Stimulated activated CD8-positive, alpha-beta memory T cell treated with anti-CD3 and anti-CD28 coated beads, Interleukin-7, amount 100 ng/mL, for 24 hours (primary cell): ENCODE measurements at regions not wholly inside any gene's neighbourhood (a gene's known extent, or its start where the extent isn't known, plus 50 kb on each side); places are given as distances from the start of the nearest gene placed in this dataset.

Experiments
- DNase-seq: peaks from one replicate; pipeline ENCODE4 v3.0.0-alpha.2; 2020; ENCODE audit warnings: low read depth

DNA sequence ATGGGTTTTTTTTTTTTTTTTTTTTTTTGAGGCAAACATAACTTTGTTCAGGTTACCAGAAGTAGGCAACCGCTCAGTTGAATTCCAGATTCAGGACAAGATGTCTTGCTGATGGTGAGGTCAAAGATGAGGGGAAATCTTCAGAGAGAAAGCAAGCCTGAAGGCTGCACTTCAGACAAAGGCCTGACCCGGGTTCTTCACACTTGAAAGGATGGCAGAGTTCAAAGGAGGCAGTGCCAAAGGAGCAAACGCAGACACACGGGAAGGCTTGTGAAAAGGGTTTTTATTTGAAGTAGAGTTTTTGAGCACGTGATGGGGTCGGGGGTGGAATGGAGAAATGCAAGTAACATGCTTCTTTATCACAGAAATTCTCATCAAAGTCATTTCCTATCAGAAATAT lies 960.2 kb upstream of the EEF2KMT start:
- no peak for DNase-seq

DNA sequence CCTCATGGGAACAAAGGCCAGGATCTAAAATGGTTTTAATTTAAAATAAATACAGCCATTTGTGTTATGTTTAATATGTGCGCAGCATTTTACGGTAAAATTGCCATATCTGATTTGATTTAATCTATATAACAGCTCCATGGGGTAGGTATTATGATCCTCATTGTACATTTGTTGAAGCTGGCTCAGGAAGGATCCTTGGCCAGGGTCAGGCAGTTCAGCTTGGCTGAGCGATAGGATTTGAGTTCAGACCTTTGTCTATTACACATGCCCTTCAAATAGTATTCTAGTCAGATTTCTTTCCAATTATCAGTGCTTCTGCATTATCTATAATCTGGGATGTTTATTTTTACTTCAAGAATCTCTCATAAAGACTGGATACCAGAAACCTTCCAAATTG lies 950.4 kb upstream of the EEF2KMT start:
- no peak for DNase-seq

DNA sequence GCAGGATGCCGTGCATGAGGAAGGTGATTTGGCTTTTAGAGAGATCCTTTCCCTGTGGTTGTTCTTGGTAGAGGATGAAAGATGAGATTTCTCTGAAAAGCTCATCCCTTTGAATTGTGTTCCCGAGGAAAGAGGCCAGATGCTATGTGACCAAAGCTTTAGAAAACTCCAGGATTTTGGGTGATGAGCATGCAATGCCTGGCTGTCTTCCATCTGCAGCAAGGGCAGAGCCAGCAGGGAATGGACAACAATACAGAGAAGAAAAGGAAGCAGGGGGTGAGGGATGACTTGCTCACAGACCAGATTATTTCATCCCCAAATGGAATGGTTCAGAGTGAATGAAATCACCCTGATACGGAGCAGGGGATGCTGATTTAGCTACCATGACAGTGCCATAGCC lies 949.7 kb upstream of the EEF2KMT start:
- no peak for DNase-seq

DNA sequence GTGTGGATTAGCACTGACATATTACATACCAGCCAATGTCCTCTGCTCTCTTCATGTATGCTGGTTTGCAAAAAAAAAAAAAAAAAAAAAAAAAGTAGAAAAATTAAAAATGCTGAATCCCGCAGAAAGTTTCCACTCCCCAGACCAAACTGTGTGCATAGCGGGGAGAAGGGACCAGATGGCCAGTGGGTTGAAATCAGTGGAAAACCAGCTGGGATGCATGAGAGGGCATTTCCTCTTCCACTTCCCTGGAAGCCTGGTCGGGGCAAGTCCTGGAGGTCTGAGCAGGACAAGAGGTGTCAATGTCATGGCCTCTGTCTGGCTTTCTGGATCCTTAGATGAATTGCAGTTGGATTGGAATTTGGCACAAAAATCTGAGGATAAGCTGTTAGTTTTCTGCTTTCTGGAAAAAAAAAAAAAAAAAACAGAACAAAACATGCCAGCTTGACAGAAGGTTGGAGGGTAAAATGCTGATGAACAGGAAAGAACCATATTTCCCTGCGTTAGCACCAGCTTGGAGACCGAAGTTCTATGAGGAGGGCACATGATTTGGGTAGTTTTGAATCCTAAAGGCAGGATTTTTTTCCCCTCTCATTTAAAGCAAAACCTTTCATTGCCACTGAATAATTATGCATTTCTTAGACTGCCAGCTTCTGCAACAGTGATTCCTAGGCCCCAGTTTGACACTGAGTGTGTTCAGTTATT lies 941.5 kb upstream of the EEF2KMT start:
- DNase-seq, result no peak

DNA sequence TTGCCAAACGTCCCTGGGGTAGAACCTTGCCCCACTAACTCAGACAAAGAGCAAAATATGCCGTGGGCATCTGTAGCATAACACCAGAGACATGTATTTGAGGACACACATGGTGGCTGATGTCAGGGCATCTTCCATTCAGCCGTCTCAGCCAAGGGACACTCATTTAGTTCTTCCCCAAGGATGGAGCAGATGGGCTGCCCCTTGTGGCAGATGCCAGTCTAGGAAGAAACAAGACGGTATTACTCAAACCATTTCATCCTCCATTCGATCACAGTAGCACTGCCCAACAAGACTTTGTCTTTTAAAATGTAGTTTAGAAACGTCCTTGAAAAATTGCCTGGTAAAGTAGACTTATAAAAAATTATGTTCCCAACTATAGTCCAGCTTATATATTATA lies 937.6 kb upstream of the EEF2KMT start:
- DNase-seq, result no peak

DNA sequence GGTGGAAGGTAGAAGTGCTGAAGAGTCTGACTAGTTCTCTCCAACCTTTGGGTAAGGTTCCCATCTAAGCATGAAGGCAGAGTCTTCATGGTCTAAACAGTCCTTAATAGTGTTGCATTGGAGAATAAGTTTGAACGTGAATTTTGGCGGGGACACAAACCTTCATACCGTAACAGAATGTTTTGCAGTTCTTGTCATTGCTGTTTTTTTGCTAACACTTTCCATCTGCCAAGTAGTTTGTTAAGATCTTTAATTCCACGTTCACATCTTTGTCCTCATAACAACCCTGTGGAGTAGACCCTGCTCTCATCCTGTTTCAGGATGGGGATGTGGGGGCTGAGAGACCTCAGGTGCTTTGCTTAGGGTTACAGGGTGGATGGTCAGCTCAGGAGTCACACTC lies 936.9 kb upstream of the EEF2KMT start:
- no peak for DNase-seq

DNA sequence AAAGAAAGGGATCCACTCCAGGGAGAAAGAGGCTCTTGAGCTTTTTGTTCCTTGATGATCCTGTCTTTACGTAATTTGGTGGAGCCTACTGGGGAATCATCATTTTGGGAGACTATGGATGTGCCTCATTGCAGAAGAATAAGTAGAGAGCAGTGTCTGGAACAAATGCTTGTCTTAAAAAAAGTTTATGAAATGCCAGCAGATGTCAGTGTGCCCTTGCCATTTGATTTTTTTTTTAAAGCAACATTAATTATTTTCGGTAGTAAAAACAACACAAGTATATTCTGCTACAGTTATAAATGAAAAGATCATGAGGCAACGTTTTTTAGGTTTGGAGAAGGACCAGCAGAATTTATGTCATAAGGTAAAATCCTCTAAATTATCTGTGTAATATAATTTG lies 934.8 kb upstream of the EEF2KMT start:
- no peak for DNase-seq

DNA sequence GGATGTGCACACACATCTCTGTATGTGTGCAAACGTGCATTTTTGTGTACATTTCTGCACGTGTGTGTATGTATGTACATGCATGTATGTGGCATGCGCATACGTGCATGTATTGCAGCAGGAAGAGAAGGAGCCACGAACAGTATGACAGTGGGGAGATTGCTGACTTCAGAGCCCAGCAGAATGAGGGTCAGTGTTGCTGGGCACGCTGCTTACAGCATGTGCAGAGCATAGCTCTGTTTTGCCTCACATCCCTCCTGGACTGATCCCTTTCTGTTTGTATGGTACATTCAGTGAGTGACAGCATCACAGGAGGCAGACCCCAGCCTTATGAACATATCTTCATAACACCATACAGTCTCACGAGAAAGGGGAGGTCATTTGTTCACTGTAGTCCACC lies 934.0 kb upstream of the EEF2KMT start:
- no peak for DNase-seq

DNA sequence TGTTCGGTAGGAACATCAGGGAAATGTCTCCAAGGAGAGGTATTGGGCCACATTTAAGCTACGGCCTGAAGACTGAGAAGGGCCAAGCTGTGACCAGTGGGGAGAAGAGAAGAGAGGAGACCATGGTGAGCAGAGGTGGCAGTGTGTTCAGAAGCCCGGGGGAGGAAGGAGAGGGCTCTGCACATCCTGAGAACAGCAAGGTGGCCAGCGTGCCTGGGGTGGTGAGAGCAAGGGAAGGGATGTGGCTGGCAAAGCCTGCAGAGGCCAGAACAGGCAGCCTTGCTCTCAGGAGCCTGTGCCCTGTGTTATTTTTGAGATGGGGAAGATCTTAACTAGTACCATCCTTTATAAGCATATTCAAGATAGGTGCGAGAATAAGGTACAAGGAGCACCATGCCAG lies 933.5 kb upstream of the EEF2KMT start:
- no peak for DNase-seq

DNA sequence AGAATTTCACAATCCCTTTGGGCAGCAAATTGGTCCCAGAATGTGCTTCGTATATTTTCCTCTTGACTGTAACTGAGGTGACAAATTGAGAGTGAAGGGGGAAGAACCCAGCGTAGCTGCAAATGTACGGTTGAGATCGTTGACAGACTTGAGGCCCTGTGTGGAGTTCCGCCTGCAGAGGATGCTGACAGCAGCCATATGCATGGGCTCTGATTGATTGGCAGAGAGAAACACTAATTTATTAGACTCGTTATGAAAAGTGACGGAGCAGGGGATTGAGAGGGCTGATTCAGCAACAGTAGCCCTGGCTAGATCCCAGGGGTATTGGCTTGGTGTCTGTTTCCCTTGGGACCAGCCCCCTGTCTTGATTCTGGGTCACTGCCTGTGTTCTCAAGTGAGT lies 930.1 kb upstream of the EEF2KMT start:
- DNase-seq, result no peak

DNA sequence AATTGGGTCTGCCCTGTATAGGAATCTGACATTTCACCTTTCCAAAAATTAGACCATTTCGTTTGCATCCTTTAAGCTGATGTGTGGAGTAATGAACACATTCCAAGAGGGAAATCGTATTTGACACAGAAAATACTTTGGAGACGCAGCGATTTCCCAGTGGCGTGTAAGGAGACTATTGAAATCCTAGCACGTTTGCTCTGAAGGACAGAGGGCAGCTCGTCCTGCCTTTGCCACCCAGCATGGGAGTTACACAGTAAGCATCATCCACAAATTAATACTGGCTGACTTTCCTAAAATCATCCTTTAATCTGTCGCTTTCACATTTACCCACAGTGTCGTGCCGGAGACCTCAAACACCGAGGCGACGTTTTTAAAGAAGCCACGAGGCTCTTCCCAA lies 925.9 kb upstream of the EEF2KMT start:
- DNase-seq, result no peak

DNA sequence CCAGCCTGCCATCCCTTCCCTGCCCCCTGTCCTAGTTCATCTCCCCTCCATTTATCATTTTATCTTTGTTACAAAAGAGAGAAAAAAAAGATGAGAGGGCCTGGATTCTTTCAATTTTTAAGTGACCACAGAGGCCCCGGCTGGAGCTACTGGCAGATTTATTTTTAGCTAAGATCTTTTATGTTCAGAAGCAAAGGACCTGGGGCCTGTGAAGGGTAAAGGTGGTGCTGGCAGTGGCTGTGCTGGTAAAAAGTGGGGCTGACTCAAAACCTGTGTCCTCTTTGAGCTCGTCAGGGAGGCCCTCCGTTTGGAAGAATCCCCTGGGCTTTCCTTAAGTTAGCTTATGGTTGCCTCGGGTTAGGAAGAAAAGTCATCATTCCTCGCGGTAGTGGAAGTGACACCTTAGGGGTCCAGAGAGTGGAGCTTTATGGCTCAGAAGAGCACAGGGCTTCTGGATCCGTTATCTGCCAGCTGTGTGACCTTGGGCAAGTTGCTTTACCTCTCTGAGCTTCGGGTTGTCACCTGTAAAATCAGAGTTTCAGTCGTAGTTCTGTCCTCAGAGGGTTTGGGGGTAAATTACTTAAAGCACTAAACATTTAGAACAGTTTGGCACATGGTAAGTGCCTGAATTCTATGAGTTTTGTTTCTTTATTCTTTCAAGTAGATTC lies 923.8 kb upstream of the EEF2KMT start:
- no peak for DNase-seq

DNA sequence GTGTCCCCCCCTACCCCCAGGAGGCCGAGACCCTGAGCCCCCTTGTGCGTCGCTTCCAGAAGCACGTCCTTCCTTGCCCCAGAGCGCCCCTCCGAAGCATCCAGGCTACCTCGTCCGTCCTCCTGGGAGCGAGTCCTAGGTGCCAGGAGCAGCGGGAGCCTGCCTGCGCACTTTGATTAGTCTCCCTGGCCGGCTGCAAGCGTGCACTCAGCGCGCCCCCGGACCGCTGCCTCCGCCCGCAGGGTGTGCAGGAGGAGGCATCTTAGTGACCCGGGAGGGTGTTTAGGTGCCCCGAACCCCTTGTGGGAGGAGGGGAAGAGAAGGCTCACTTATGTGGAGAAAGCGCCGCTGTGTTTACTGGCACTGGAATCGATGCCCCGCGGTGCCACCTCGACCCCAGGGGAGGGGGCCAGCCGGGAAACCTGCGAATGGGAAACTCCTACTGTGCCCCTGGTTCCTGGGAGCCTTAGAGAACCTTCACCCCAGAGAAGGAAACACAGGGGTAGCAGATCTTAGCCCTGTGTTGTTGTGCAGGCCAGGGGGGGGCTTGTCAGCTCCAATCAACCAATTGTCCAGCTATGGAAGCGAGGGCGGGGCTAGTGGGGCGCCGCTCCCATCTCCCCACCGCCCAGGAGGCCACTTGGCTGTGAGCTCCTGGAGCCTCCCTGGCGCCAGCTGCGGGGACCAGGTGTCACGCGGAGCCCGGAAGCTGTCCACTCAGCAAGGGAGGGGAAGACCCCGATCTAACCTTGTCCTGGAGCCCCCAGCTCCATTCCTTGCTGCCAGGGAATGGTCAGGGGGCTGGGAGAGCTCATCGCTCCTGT lies 922.8 kb upstream of the EEF2KMT start:
- DNase-seq, result no peak

DNA sequence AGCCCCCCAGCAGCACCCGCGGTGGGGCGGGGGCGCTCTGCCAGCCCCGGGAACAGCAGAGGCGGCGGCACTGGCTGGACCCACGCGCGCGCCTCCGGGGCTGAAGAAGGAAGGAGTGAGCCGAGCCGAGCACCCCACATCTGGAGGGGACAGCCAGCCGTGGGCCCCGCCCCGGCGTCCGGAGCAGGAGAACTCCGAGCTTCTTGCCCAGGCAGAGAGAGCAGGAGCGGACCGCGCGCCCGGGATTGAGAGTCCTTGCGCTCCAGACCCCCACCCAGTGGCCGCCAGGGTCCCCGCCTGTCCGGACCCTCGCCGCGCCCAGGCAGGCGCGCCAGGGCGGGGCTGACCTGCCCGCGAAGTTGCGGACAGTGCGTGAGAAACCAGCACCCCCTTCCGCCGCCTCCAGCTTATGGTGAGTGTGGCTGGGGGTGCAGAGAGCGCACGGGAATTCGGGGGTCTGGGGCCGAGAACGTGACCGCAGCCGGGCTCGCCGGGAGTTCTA lies 921.9 kb upstream of the EEF2KMT start:
- no peak for DNase-seq

DNA sequence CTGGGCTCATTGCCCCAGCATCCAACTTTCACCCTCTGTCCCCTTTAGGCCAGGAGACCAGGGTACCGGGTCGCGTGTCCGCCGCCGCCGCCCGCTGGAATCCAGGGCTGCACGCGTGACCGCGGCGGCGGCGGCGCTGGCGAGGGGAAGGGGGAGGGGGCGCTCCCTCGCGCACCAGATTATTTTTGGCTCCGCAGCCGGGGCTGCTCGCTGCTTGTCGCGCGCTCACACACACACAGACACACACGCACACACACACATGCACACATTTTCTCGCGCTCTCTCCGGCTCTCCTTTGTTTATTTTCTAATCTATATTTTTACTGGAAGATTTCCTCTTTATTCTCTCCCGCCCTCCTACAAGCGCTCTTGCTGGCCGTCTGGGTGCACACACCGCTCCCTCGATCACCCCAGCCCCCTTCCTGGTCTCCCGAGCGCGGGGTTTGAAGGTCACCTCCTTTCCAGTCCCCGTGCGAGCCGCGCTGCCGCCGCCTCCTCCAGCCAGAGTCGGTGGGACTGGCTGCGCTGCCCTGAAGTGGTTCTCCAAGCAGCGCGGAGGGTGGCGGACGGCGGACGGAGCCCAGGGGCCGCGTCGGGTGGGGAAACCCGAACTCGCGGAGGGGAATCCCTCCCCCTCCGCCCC lies 921.4 kb upstream of the EEF2KMT start:
- DNase-seq, result no peak

DNA sequence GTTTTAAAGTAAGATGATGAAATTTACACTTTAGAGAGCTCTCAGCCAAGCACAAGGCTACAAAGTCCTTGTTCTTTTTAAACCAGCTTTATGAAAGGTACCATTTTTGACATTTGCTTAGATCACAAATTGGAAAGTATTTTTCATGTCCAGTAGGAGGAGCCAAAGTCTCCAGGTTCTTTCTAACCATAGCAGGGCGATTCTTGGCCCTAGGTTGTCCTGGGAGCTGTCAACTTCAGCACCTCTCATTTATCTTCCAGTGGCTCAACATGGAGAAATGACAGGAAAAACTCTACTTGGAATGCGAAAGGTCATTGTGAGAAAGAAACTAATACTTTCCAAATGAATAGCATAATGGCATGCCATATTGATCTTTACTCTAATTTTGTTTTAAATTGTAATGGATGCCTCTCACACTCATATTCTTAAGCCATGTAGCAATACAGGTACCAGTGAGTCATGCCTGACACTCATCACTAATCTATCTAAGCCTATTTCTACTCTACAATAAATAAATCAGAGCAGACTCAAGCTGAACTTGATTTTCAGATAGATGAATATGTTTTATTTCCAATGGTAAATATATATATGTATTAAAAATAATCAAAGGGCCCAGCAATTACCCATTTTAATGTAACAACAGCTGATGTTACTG lies 919.1 kb upstream of the EEF2KMT start:
- DNase-seq, result no peak

DNA sequence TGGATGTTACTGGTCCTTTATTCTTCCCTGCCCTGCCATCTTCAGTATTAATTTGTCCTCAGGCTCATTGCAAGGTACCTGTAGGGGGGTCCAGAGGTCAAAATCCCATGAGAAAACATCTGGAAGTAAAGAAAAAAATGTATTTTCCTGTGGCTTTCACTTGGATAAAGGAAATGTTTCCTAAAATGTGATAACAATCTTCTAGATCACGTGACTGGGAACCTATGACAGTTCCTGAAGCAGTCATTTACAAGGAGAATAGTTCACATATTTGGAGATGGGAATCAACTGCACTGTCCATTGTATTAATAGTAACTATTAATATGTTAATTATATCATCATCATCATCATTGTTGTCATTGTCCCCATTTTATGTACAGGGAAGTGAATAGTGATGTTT lies 915.1 kb upstream of the EEF2KMT start:
- DNase-seq, result no peak

DNA sequence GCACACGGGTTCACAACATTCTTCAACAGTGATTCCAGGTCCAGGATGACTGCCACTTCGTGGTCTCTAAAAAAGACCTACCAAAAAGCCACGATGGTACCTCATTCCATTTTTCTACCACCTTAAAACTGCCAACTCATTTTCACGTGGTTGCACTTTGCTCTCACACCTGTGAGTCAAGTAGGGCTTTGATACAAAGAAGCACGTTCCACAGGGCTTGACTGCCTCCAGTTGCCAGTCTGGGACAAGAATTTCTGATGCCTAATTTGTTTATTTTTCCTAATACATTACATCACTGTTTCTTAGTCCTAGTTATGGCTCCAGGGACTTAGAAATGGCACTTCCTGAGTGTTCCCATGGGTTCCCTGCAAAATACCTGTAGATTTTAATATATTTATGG lies 911.6 kb upstream of the EEF2KMT start:
- DNase-seq, result no peak

DNA sequence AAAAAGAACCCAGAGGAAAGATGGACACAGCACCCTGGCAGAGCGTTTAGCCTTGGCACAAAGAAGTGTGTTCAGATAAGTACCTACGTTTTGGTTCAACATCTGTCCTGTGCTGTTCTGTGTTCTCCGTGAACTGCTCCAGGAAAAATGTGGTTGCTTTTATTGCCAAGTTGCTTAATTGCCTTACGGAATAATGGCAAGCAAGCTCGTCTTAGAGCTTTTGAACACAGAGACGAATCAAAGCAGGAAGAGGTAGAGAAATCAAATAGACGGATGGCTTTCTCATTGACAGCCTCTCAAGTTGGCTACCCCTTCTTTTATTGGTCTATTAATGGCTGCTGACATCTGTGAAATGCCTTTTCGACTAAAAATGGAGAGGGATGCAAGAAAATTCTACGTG lies 911.1 kb upstream of the EEF2KMT start:
- no peak for DNase-seq

DNA sequence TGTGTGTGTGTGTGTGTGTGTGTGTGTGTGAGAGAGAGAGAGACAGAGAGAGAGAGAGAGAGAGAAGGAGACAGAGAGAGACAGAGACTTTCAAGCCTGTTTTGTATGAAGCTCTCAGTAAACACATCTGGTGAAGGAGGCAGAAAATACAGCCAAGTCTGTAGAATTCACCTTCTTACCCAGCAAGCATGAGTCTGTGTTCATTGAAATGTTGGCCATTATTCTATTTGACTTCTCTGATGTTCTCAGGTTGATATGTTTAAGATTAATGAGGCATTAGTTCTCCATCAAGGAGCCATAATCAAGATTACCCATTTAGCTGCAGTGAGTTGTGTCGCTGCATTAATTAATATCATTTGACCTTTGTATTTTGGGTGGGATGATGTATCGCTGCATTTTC lies 895.8 kb upstream of the EEF2KMT start:
- DNase-seq, result no peak

DNA sequence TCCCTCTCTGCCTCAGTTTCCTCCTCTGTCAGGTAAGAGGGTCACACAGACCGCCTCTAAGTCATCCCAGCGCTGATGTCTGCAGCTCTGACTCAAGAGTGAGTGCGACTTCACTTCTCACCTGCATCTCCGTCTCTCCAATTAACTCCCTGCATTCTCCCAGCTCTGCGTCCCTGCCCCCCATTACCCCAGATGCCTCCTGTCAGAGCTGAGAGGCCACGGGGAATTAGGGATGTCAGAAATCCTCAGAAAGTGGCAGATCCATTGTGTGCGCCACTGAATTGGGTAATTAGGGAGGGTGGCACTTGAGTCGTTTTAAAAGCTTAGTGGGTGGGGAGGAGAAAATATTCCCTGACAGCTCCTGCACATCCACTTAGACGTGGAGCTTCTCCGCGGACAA lies 885.4 kb upstream of the EEF2KMT start:
- DNase-seq, result no peak

DNA sequence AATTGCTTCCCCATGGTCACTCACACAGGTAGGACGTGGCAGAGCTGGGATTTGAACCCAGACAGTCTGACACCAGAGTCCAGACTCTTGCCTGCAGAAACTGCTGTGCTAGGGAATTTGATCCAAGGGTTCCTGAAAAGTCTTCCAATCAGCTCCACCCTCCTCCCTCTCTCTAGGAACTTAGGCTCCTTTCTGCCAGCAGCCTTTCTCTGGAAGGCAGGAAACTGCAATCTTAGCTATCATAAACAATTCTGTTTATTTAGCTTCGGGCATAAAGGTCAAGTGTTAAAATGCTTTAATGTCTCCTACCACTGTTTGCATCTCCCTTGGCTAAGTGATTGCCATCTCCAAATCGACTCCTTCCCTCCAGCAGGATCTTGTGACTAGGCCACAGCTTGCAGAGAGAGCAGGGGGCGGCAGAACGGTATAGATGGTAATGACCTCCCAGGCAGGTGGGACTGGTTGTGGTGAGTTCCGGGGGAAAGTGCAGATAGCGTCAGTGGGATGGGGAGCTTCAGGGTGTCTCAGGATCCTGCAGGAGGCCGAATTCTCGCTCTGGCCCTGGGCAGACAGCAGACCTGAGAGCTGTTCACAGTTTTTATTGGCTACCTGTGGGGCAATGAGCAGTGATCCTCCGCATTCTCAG lies 882.4 kb upstream of the EEF2KMT start:
- DNase-seq, result no peak
